ENCODE measurements at regions not wholly inside any gene's neighbourhood (a gene's known extent, or its start where the extent isn't known, plus 50 kb on each side); places are given as distances from the start of the nearest gene placed in this dataset.

- H3K27me3 Mint-ChIP-seq, result no peaks in the 10 kb centered on the region
- no peaks in the 10 kb centered on the region for H3K9me3 Mint-ChIP-seq (ENCODE audit: low read depth)
- no peak for ATAC-seq
- H3K4me1 Mint-ChIP-seq, result no peaks in the 10 kb centered on the region
- H3K36me3 Mint-ChIP-seq, result no peaks in the 10 kb centered on the region
- no peak overlapping the region for H3K4me3 Mint-ChIP-seq
- DNase-seq, result no peak
- no peak overlapping the region for H3K27ac Mint-ChIP-seq
- CTCF ChIA-PET, result no interaction called here
Observed at GRCh38 chr1:55690366-55690765, 475.2 kb upstream of the USP24 start.

- Mint-ChIP-seq H3K9me3 (ENCODE audit: low read depth) (no peaks in the 10 kb centered on the region), H3K27ac (no peak overlapping the region), H3K4me3 (no peak overlapping the region), H3K27me3 (no peaks in the 10 kb centered on the region), H3K4me1 (no peaks in the 10 kb centered on the region), H3K36me3 (no peaks in the 10 kb centered on the region)
- CTCF ChIA-PET, result no interaction called here
- DNase-seq (no peak), ATAC-seq (no peak)
Observed at GRCh38 chr1:55689800-55690199, 474.6 kb upstream of the USP24 start.

- H3K27ac Mint-ChIP-seq, result no peak overlapping the region
- no peaks in the 10 kb centered on the region for H3K4me1 Mint-ChIP-seq
- no peak overlapping the region for H3K4me3 Mint-ChIP-seq
- no peak for DNase-seq
- H3K36me3 Mint-ChIP-seq, result no peaks in the 10 kb centered on the region
- no peaks in the 10 kb centered on the region for H3K27me3 Mint-ChIP-seq
- ATAC-seq, result no peak
- CTCF ChIA-PET, result no interaction called here
- no peaks in the 10 kb centered on the region for H3K9me3 Mint-ChIP-seq (ENCODE audit: low read depth)
Observed at GRCh38 chr1:55685560-55685959, 470.4 kb upstream of the USP24 start.

- Mint-ChIP-seq H3K27ac (no peak overlapping the region), H3K9me3 (ENCODE audit: low read depth) (no peaks in the 10 kb centered on the region), H3K36me3 (no peaks in the 10 kb centered on the region), H3K4me3 (no peak overlapping the region), H3K4me1 (no peaks in the 10 kb centered on the region), H3K27me3 (no peaks in the 10 kb centered on the region)
- ATAC-seq, result no peak
- CTCF ChIA-PET, result no interaction called here
- no peak for DNase-seq
Observed at GRCh38 chr1:55684131-55684650, 469.0 kb upstream of the USP24 start.

GRCh38 chr1:55682198-55682597 lies 467.0 kb upstream of the USP24 start:
- no peak overlapping the region for H3K27ac Mint-ChIP-seq
- H3K4me1 Mint-ChIP-seq, result no peaks in the 10 kb centered on the region
- no peaks in the 10 kb centered on the region for H3K9me3 Mint-ChIP-seq (ENCODE audit: low read depth)
- ATAC-seq (no peak), DNase-seq (no peak)
- CTCF ChIA-PET, result no interaction called here
- H3K36me3 Mint-ChIP-seq, result no peaks in the 10 kb centered on the region
- H3K27me3 Mint-ChIP-seq, result no peaks in the 10 kb centered on the region
- H3K4me3 Mint-ChIP-seq, result no peak overlapping the region

GRCh38 chr1:55679971-55680370 lies 464.8 kb upstream of the USP24 start:
- ATAC-seq, result no peak
- H3K4me1 Mint-ChIP-seq, result no peaks in the 10 kb centered on the region
- H3K4me3 Mint-ChIP-seq, result no peak overlapping the region
- H3K36me3 Mint-ChIP-seq, result no peaks in the 10 kb centered on the region
- CTCF ChIA-PET, result no interaction called here
- no peak overlapping the region for H3K27ac Mint-ChIP-seq
- H3K9me3 Mint-ChIP-seq (ENCODE audit: low read depth), result no peaks in the 10 kb centered on the region
- DNase-seq, result no peak
- no peaks in the 10 kb centered on the region for H3K27me3 Mint-ChIP-seq

GRCh38 chr1:55673416-55673815 lies 458.3 kb upstream of the USP24 start:
- no peak for DNase-seq
- ATAC-seq, result no peak
- Mint-ChIP-seq H3K4me3 (no peak overlapping the region), H3K27ac (no peak overlapping the region), H3K4me1 (no peaks in the 10 kb centered on the region), H3K36me3 (no peaks in the 10 kb centered on the region), H3K27me3 (no peaks in the 10 kb centered on the region), H3K9me3 (ENCODE audit: low read depth) (no peaks in the 10 kb centered on the region)
- CTCF ChIA-PET, result no interaction called here

GRCh38 chr1:55670331-55671082 lies 455.3 kb upstream of the USP24 start:
- Mint-ChIP-seq H3K36me3 (no peaks in the 10 kb centered on the region), H3K4me1 (no peaks in the 10 kb centered on the region), H3K9me3 (ENCODE audit: low read depth) (no peaks in the 10 kb centered on the region), H3K4me3 (no peak overlapping the region), H3K27me3 (no peaks in the 10 kb centered on the region), H3K27ac (no peak overlapping the region)
- no peak for ATAC-seq
- CTCF ChIA-PET, result no interaction called here
- no peak for DNase-seq

- H3K27me3 Mint-ChIP-seq, result no peaks in the 10 kb centered on the region
Observed at GRCh38 chr1:55669293-55669692, 454.1 kb upstream of the USP24 start.

GRCh38 chr1:55662875-55663274 lies 447.7 kb upstream of the USP24 start:
- Mint-ChIP-seq H3K4me3 (no peak overlapping the region), H3K4me1 (no peaks in the 10 kb centered on the region), H3K36me3 (no peaks in the 10 kb centered on the region), H3K27me3 (no peaks in the 10 kb centered on the region), H3K27ac (no peak overlapping the region), H3K9me3 (ENCODE audit: low read depth) (peaks cover 5% of the 10 kb centered on the region)
- no peak for DNase-seq
- no peak for ATAC-seq
- CTCF ChIA-PET, result no interaction called here

More at GRCh38 chr1:55669293-55669692, 454.1 kb upstream of the USP24 start:
- no peaks in the 10 kb centered on the region for H3K4me1 Mint-ChIP-seq
- no peaks in the 10 kb centered on the region for H3K36me3 Mint-ChIP-seq
- CTCF ChIA-PET, result no interaction called here
- no peak overlapping the region for H3K4me3 Mint-ChIP-seq
- ATAC-seq, result no peak
- H3K9me3 Mint-ChIP-seq (ENCODE audit: low read depth), result no peaks in the 10 kb centered on the region
- no peak for DNase-seq
- H3K27ac Mint-ChIP-seq, result no peak overlapping the region

GRCh38 chr1:55658917-55659316 lies 443.8 kb upstream of the USP24 start:
- ATAC-seq (no peak), DNase-seq (no peak)
- Mint-ChIP-seq H3K4me1 (no peaks in the 10 kb centered on the region), H3K4me3 (no peak overlapping the region), H3K36me3 (no peaks in the 10 kb centered on the region), H3K27me3 (no peaks in the 10 kb centered on the region), H3K9me3 (ENCODE audit: low read depth) (peaks cover 5% of the 10 kb centered on the region), H3K27ac (no peak overlapping the region)
- CTCF ChIA-PET, result no interaction called here

- Mint-ChIP-seq H3K9me3 (ENCODE audit: low read depth) (no peaks in the 10 kb centered on the region), H3K36me3 (no peaks in the 10 kb centered on the region), H3K4me1 (no peaks in the 10 kb centered on the region), H3K27ac (no peak overlapping the region), H3K4me3 (no peak overlapping the region), H3K27me3 (no peaks in the 10 kb centered on the region)
- CTCF ChIA-PET, result no interaction called here
- ATAC-seq (no peak), DNase-seq (no peak)
Observed at GRCh38 chr1:55654750-55655149, 439.6 kb upstream of the USP24 start.

- Mint-ChIP-seq H3K4me3 (no peak overlapping the region), H3K36me3 (no peaks in the 10 kb centered on the region), H3K27ac (no peak overlapping the region), H3K9me3 (ENCODE audit: low read depth) (no peaks in the 10 kb centered on the region), H3K4me1 (no peaks in the 10 kb centered on the region), H3K27me3 (no peaks in the 10 kb centered on the region)
- DNase-seq (no peak), ATAC-seq (no peak)
- CTCF ChIA-PET, result no interaction called here
Observed at GRCh38 chr1:55654171-55654570, 439.0 kb upstream of the USP24 start.

- H3K4me3 Mint-ChIP-seq, result no peak overlapping the region
- ATAC-seq (no peak), DNase-seq (no peak)
- no peaks in the 10 kb centered on the region for H3K36me3 Mint-ChIP-seq
- CTCF ChIA-PET, result no interaction called here
- no peaks in the 10 kb centered on the region for H3K9me3 Mint-ChIP-seq (ENCODE audit: low read depth)
- H3K4me1 Mint-ChIP-seq, result no peaks in the 10 kb centered on the region
- H3K27me3 Mint-ChIP-seq, result no peaks in the 10 kb centered on the region
- H3K27ac Mint-ChIP-seq, result no peak overlapping the region
Observed at GRCh38 chr1:55650444-55650843, 435.3 kb upstream of the USP24 start.

GRCh38 chr1:55646181-55646580 lies 431.0 kb upstream of the USP24 start:
- DNase-seq (no peak), ATAC-seq (no peak)
- CTCF ChIA-PET, result no interaction called here
- H3K27me3 Mint-ChIP-seq, result no peaks in the 10 kb centered on the region
- H3K9me3 Mint-ChIP-seq (ENCODE audit: low read depth), result no peaks in the 10 kb centered on the region
- H3K4me3 Mint-ChIP-seq, result no peak overlapping the region
- H3K4me1 Mint-ChIP-seq, result no peaks in the 10 kb centered on the region
- H3K36me3 Mint-ChIP-seq, result no peaks in the 10 kb centered on the region
- no peak overlapping the region for H3K27ac Mint-ChIP-seq

All from activated CD8-positive, alpha-beta memory T cell treated with anti-CD3 and anti-CD28 coated beads, Interleukin-2, amount 10 ng/mL, durations not matched to agents 7 days and 5 days (primary cell).